GM06990 (cell line): ENCODE measurements at regions not wholly inside any gene's neighbourhood (a gene's known extent, or its start where the extent isn't known, plus 50 kb on each side); places are given as distances from the start of the nearest gene placed in this dataset.

Experiments used
- DNase-seq: peaks from one replicate; pipeline ENCODE4 v3.0.0-alpha.2; 2011; ENCODE audit not compliant: insufficient read length; ENCODE audit errors: extremely low read depth
- H3K27me3 ChIP-seq: replicated peaks from 2 replicates; pipeline ENCODE4 v1.6.0; 2011; ENCODE audit warnings: low read length; ENCODE audit not compliant: control insufficient read depth, insufficient read depth
- H3K36me3 ChIP-seq: 2 replicates; pipeline ENCODE4 v1.5.1; 2011; ENCODE audit warnings: low read length; ENCODE audit not compliant: control insufficient read depth, insufficient read depth
- H3K4me3 ChIP-seq: replicated peaks from 2 replicates; pipeline ENCODE4 v1.5.1; 2011; ENCODE audit warnings: low read depth, mild to moderate bottlenecking, control low read depth, low read length
- CTCF ChIP-seq: IDR thresholded peaks from 2 replicates; pipeline ENCODE4 v1.5.1; 2011; ENCODE audit warnings: low read length, control low read depth, mild to moderate bottlenecking, inconsistent platforms; ENCODE audit not compliant: insufficient read depth, poor library complexity, severe bottlenecking

- TF ChIP-seq CTCF: no peak
- H3K36me3 ChIP-seq: no peaks in the 10 kb centered on the region
- no peaks in the 10 kb centered on the region for H3K27me3 ChIP-seq
- H3K4me3 ChIP-seq: no peak overlapping the region
- DNase-seq: no peak
Observed at GRCh38 chr2:195520671-195521155, 136.3 kb upstream of the SLC39A10 start.

GRCh38 chr2:195515551-195515950 lies 141.5 kb upstream of the SLC39A10 start:
- no peak for DNase-seq
- no peak overlapping the region for H3K4me3 ChIP-seq
- H3K36me3 ChIP-seq: no peaks in the 10 kb centered on the region
- TF ChIP-seq CTCF: no peak
- H3K27me3 ChIP-seq: no peaks in the 10 kb centered on the region; the same call in 1 of the 2 replicates

GRCh38 chr2:195514365-195514764 lies 142.7 kb upstream of the SLC39A10 start:
- DNase-seq: no peak
- H3K36me3 ChIP-seq: no peaks in the 10 kb centered on the region
- no peak for TF ChIP-seq CTCF
- no peak overlapping the region for H3K4me3 ChIP-seq
- no peaks in the 10 kb centered on the region; the same call in 1 of the 2 replicates for H3K27me3 ChIP-seq

- Histone ChIP-seq H3K4me3 (no peak overlapping the region), H3K36me3 (no peaks in the 10 kb centered on the region), H3K27me3 (no peaks in the 10 kb centered on the region; the same call in 1 of the 2 replicates)
- no peak for DNase-seq
- no peak for TF ChIP-seq CTCF
Observed at GRCh38 chr2:195513119-195513518, 143.9 kb upstream of the SLC39A10 start.

GRCh38 chr2:195509551-195509950 lies 147.5 kb upstream of the SLC39A10 start:
- H3K36me3 ChIP-seq: no peaks in the 10 kb centered on the region
- TF ChIP-seq CTCF: no peak
- DNase-seq: no peak
- no peaks in the 10 kb centered on the region; the same call in 1 of the 2 replicates for H3K27me3 ChIP-seq
- H3K4me3 ChIP-seq: no peak overlapping the region

- no peaks in the 10 kb centered on the region for H3K27me3 ChIP-seq
- H3K4me3 ChIP-seq: no peak overlapping the region
- DNase-seq: no peak
- no peak for TF ChIP-seq CTCF
- H3K36me3 ChIP-seq: no peaks in the 10 kb centered on the region
Observed at GRCh38 chr2:195508139-195508455, 148.9 kb upstream of the SLC39A10 start.
